ENCODE measurements at regions not wholly inside any gene's neighbourhood (a gene's known extent, or its start where the extent isn't known, plus 50 kb on each side); places are given as distances from the start of the nearest gene placed in this dataset.

DNA sequence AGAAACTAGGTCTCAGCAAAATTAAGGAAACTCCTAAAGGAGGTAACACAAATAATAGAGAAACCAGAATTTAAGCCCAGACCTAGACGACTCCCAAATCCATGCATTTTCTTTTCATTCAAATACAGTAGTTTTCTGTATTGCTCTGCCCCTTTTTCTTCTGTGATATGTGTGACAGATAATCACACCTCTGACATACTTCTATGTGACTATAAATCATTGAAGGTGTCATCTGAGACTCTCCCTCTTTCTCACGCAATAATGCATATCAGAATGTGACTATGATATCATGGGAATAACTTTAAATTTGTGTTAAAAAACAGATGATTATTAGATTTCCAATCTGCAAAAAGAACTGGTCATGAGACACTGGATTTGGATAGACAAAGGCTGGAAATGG, 143.0 kb upstream of the ELAC2 start:
- Histone ChIP-seq H3K79me2 (ENCODE audit: control insufficient read depth, insufficient read depth, low read length) (no peaks in the 10 kb centered on the region), H4K20me1 (ENCODE audit: control insufficient read depth, extremely low read depth, insufficient read depth, low read length) (no peaks in the 10 kb centered on the region), H3K36me3 (ENCODE audit: control insufficient read depth, insufficient read depth, low read length) (no peaks in the 10 kb centered on the region), H3K4me2 (ENCODE audit: extremely low read depth, insufficient read depth, low read length) (no peak overlapping the region), H3K27ac (ENCODE audit: insufficient read depth, low read length) (no peak overlapping the region), H3K4me1 (ENCODE audit: control insufficient read depth, extremely low read depth, insufficient read depth, low read length) (no peaks in the 10 kb centered on the region), H2AFZ (ENCODE audit: low read length) (no peak overlapping the region), H3K4me3 (replicated peaks in 1 of 4; ENCODE audit: control extremely low read depth in 1 of 4, insufficient read depth in 1 of 4, low read depth in 3 of 4, low read length in 4 of 4) (no peak overlapping the region), H3K9me3 (ENCODE audit: control insufficient read depth, insufficient read depth, low read depth, low read length) (no peaks in the 10 kb centered on the region), H3K27me3 (ENCODE audit: control insufficient read depth, insufficient read depth, low read length) (no peaks in the 10 kb centered on the region), H3K9ac (ENCODE audit: insufficient read depth, low read length) (no peak overlapping the region)
- TF ChIP-seq, protein P1, sequence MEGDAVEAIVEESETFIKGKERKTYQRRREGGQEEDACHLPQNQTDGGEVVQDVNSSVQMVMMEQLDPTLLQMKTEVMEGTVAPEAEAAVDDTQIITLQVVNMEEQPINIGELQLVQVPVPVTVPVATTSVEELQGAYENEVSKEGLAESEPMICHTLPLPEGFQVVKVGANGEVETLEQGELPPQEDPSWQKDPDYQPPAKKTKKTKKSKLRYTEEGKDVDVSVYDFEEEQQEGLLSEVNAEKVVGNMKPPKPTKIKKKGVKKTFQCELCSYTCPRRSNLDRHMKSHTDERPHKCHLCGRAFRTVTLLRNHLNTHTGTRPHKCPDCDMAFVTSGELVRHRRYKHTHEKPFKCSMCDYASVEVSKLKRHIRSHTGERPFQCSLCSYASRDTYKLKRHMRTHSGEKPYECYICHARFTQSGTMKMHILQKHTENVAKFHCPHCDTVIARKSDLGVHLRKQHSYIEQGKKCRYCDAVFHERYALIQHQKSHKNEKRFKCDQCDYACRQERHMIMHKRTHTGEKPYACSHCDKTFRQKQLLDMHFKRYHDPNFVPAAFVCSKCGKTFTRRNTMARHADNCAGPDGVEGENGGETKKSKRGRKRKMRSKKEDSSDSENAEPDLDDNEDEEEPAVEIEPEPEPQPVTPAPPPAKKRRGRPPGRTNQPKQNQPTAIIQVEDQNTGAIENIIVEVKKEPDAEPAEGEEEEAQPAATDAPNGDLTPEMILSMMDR (conservative IDR thresholded peaks at IDR 0.05 in 1 of 2, IDR thresholded peaks at IDR 0.05 in 1 of 2; ENCODE audit: low read depth in 1 of 2, low read length in 2 of 2) = no peak
- no peak for TF ChIP-seq EZH2 (IDR thresholded peaks at IDR 0.05; ENCODE audit: low read length, missing control alignments)
- no peak for DNase-seq (ENCODE audit: low read depth in 2 of 2)

DNA sequence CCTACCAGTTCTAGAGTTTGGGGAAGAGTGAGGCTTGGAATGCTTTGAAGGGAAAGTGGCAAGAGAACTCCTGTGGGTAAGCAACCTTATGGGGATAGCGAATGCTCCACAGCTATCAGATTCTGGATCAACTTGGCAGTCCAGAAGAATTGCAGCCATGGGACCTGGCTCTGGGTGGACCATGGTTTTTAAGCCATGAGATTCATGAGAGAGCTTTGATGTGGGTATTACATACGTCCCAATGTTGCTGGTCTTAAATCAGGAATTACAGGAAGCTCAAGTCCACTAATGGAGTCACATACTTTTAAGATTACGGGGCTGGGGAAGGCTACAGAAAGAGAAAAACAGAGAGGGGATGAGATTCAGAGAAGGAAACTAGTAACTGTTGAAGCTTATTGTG, 142.5 kb upstream of the ELAC2 start:
- H3K36me3 ChIP-seq (ENCODE audit: control insufficient read depth, insufficient read depth, low read length) = no peaks in the 10 kb centered on the region
- peak in 1 of 2 donors; percentile 5 for DNase-seq (ENCODE audit: low read depth in 2 of 2)
- H3K9ac ChIP-seq (ENCODE audit: insufficient read depth, low read length) = no peak overlapping the region
- no peaks in the 10 kb centered on the region for H3K27me3 ChIP-seq (ENCODE audit: control insufficient read depth, insufficient read depth, low read length)
- TF ChIP-seq, protein P1 (conservative IDR thresholded peaks at IDR 0.05 in 1 of 2, IDR thresholded peaks at IDR 0.05 in 1 of 2; ENCODE audit: low read depth in 1 of 2, low read length in 2 of 2) = no peak
- no peak for TF ChIP-seq EZH2 (IDR thresholded peaks at IDR 0.05; ENCODE audit: low read length, missing control alignments)
- no peaks in the 10 kb centered on the region for H4K20me1 ChIP-seq (ENCODE audit: control insufficient read depth, extremely low read depth, insufficient read depth, low read length)
- no peak overlapping the region for H2AFZ ChIP-seq (ENCODE audit: low read length)
- H3K79me2 ChIP-seq (ENCODE audit: control insufficient read depth, insufficient read depth, low read length) = no peaks in the 10 kb centered on the region
- H3K4me3 ChIP-seq (replicated peaks in 1 of 4; ENCODE audit: control extremely low read depth in 1 of 4, insufficient read depth in 1 of 4, low read depth in 3 of 4, low read length in 4 of 4) = no peak overlapping the region
- no peak overlapping the region for H3K27ac ChIP-seq (ENCODE audit: insufficient read depth, low read length)
- H3K4me1 ChIP-seq (ENCODE audit: control insufficient read depth, extremely low read depth, insufficient read depth, low read length) = no peaks in the 10 kb centered on the region
- H3K4me2 ChIP-seq (ENCODE audit: extremely low read depth, insufficient read depth, low read length) = no peak overlapping the region
- H3K9me3 ChIP-seq (ENCODE audit: control insufficient read depth, insufficient read depth, low read depth, low read length) = no peaks in the 10 kb centered on the region

DNA sequence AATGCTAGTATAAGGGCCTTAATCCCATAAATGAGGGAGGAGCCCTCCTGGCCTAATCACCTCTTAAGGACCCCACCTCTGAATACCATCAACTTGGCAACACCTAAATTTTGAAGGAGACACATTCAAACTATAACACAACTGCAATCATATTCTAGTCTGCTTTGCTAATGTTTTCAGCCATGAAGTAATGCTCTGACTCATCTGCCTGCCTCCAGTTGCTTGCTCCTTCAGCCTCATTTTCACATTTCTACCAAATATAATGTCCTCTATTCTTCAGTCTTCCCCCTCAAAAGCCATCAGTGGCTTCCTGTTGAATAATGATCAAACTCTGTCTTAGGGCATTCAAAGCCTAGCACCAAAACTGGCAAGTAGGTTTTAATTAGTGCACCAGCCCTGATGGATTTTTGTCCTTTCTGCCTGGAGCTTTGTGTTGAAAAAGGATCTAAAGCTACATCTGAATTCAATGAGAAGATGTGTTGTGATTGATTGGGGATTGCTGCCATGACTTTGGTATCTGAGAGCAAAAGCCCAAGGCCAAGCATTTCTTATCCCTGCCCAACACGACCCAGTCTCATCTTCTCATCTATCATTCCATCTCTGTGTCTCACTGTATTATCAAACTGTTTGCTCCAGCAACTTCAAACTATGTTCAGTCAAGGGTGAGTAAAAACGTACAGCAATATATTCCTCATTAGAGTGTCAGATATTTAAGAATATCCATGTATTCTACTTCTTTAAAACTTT, 140.8 kb upstream of the ELAC2 start:
- no peak overlapping the region for H3K4me2 ChIP-seq (ENCODE audit: extremely low read depth, insufficient read depth, low read length)
- DNase-seq (ENCODE audit: low read depth in 2 of 2) = peak in 1 of 2 donors; percentile 1
- H3K9me3 ChIP-seq (ENCODE audit: control insufficient read depth, insufficient read depth, low read depth, low read length) = no peaks in the 10 kb centered on the region
- H3K27ac ChIP-seq (ENCODE audit: insufficient read depth, low read length) = no peak overlapping the region
- H3K27me3 ChIP-seq (ENCODE audit: control insufficient read depth, insufficient read depth, low read length) = no peaks in the 10 kb centered on the region
- no peak overlapping the region for H3K4me3 ChIP-seq (replicated peaks in 1 of 4; ENCODE audit: control extremely low read depth in 1 of 4, insufficient read depth in 1 of 4, low read depth in 3 of 4, low read length in 4 of 4)
- no peak overlapping the region for H2AFZ ChIP-seq (ENCODE audit: low read length)
- H3K9ac ChIP-seq (ENCODE audit: insufficient read depth, low read length) = no peak overlapping the region
- H3K79me2 ChIP-seq (ENCODE audit: control insufficient read depth, insufficient read depth, low read length) = no peaks in the 10 kb centered on the region
- no peaks in the 10 kb centered on the region for H4K20me1 ChIP-seq (ENCODE audit: control insufficient read depth, extremely low read depth, insufficient read depth, low read length)
- TF ChIP-seq, protein P1 (conservative IDR thresholded peaks at IDR 0.05 in 1 of 2, IDR thresholded peaks at IDR 0.05 in 1 of 2; ENCODE audit: low read depth in 1 of 2, low read length in 2 of 2) = no peak
- TF ChIP-seq EZH2 (IDR thresholded peaks at IDR 0.05; ENCODE audit: low read length, missing control alignments) = no peak
- H3K36me3 ChIP-seq (ENCODE audit: control insufficient read depth, insufficient read depth, low read length) = no peaks in the 10 kb centered on the region
- no peaks in the 10 kb centered on the region for H3K4me1 ChIP-seq (ENCODE audit: control insufficient read depth, extremely low read depth, insufficient read depth, low read length)

All from fibroblast of lung (primary cell).